ENCODE measurements at regions not wholly inside any gene's neighbourhood (a gene's known extent, or its start where the extent isn't known, plus 50 kb on each side); places are given as distances from the start of the nearest gene placed in this dataset.

GRCh38 chr3:13245615-13245978 is 172.4 kb upstream of the IQSEC1 start:
- DNase-seq (ENCODE audit: extremely low spot score, unreplicated experiment), result no peak
- no peak overlapping the region for H3K4me3 Mint-ChIP-seq (ENCODE audit: unreplicated experiment)
- H3K4me1 Mint-ChIP-seq (ENCODE audit: unreplicated experiment), result no peaks in the 10 kb centered on the region
- no peak overlapping the region for H3K27ac Mint-ChIP-seq (ENCODE audit: unreplicated experiment)
- H3K36me3 Mint-ChIP-seq (ENCODE audit: unreplicated experiment), result no peaks in the 10 kb centered on the region
- H3K9me3 Mint-ChIP-seq (ENCODE audit: unreplicated experiment), result no peaks in the 10 kb centered on the region
- no peak for TF ChIP-seq CTCF (IDR thresholded peaks at IDR 0.05)
- peaks cover 3% of the 10 kb centered on the region for H3K27me3 Mint-ChIP-seq (ENCODE audit: unreplicated experiment)

- no peak for DNase-seq (ENCODE audit: extremely low spot score, unreplicated experiment)
- Mint-ChIP-seq H3K9me3 (ENCODE audit: unreplicated experiment) (no peaks in the 10 kb centered on the region), H3K27ac (ENCODE audit: unreplicated experiment) (no peak overlapping the region), H3K27me3 (ENCODE audit: unreplicated experiment) (peaks cover 3% of the 10 kb centered on the region), H3K4me3 (ENCODE audit: unreplicated experiment) (no peak overlapping the region), H3K4me1 (ENCODE audit: unreplicated experiment) (no peaks in the 10 kb centered on the region), H3K36me3 (ENCODE audit: unreplicated experiment) (no peaks in the 10 kb centered on the region)
- TF ChIP-seq CTCF (IDR thresholded peaks at IDR 0.05), result no peak
Measured at GRCh38 chr3:13243586-13243985, 170.4 kb upstream of the IQSEC1 start.

GRCh38 chr3:13242364-13242737 is 169.1 kb upstream of the IQSEC1 start:
- Mint-ChIP-seq H3K9me3 (ENCODE audit: unreplicated experiment) (no peaks in the 10 kb centered on the region), H3K4me3 (ENCODE audit: unreplicated experiment) (no peak overlapping the region), H3K36me3 (ENCODE audit: unreplicated experiment) (no peaks in the 10 kb centered on the region), H3K27me3 (ENCODE audit: unreplicated experiment) (peaks cover 3% of the 10 kb centered on the region), H3K4me1 (ENCODE audit: unreplicated experiment) (no peaks in the 10 kb centered on the region), H3K27ac (ENCODE audit: unreplicated experiment) (no peak overlapping the region)
- DNase-seq (ENCODE audit: extremely low spot score, unreplicated experiment), result no peak
- no peak for TF ChIP-seq CTCF (IDR thresholded peaks at IDR 0.05)

GRCh38 chr3:13241621-13242363 is 168.6 kb upstream of the IQSEC1 start:
- no peaks in the 10 kb centered on the region for H3K4me1 Mint-ChIP-seq (ENCODE audit: unreplicated experiment)
- H3K27me3 Mint-ChIP-seq (ENCODE audit: unreplicated experiment), result peaks cover 3% of the 10 kb centered on the region
- TF ChIP-seq CTCF (IDR thresholded peaks at IDR 0.05), result no peak
- H3K36me3 Mint-ChIP-seq (ENCODE audit: unreplicated experiment), result no peaks in the 10 kb centered on the region
- H3K4me3 Mint-ChIP-seq (ENCODE audit: unreplicated experiment), result no peak overlapping the region
- no peak for DNase-seq (ENCODE audit: extremely low spot score, unreplicated experiment)
- H3K9me3 Mint-ChIP-seq (ENCODE audit: unreplicated experiment), result no peaks in the 10 kb centered on the region
- no peak overlapping the region for H3K27ac Mint-ChIP-seq (ENCODE audit: unreplicated experiment)

- no peak for TF ChIP-seq CTCF (IDR thresholded peaks at IDR 0.05)
- Mint-ChIP-seq H3K27me3 (ENCODE audit: unreplicated experiment) (peaks cover 3% of the 10 kb centered on the region), H3K9me3 (ENCODE audit: unreplicated experiment) (no peaks in the 10 kb centered on the region), H3K36me3 (ENCODE audit: unreplicated experiment) (no peaks in the 10 kb centered on the region), H3K27ac (ENCODE audit: unreplicated experiment) (no peak overlapping the region), H3K4me1 (ENCODE audit: unreplicated experiment) (no peaks in the 10 kb centered on the region), H3K4me3 (ENCODE audit: unreplicated experiment) (no peak overlapping the region)
- DNase-seq (ENCODE audit: extremely low spot score, unreplicated experiment), result no peak
Measured at GRCh38 chr3:13240928-13241618, 167.8 kb upstream of the IQSEC1 start.
